ENCODE measurements at regions not wholly inside any gene's neighbourhood (a gene's known extent, or its start where the extent isn't known, plus 50 kb on each side); places are given as distances from the start of the nearest gene placed in this dataset.

DNA sequence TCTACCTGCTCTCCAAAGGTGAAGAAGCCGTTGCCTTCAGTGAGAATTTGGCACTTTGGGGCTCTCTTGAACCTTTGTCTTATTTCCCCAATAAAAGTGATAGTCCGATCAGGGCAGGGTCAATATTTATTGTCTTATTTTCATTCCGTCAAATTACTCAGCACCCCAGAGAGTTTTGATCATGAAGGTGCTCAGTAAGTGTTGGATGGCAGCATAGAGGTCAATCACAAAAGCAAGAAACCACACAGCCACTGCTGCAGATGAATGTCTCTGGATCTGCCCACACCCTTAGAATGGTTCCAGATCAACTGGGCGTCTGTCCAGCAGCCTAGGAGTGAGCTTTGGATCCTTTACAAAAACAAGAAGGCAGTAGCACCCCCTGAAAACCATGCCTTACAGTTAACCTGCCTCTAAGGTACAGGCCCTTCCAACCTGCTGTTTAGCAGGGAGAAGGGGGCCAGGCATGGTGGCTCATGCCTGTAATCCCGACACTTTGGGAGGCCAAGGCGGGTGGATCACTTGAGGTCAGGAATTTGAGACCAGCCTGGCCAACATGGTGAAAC is 97.3 kb downstream of the PSMG1 start:
- H3K27ac ChIP-seq: peak overlapping the region; percentile 54 to 97

DNA sequence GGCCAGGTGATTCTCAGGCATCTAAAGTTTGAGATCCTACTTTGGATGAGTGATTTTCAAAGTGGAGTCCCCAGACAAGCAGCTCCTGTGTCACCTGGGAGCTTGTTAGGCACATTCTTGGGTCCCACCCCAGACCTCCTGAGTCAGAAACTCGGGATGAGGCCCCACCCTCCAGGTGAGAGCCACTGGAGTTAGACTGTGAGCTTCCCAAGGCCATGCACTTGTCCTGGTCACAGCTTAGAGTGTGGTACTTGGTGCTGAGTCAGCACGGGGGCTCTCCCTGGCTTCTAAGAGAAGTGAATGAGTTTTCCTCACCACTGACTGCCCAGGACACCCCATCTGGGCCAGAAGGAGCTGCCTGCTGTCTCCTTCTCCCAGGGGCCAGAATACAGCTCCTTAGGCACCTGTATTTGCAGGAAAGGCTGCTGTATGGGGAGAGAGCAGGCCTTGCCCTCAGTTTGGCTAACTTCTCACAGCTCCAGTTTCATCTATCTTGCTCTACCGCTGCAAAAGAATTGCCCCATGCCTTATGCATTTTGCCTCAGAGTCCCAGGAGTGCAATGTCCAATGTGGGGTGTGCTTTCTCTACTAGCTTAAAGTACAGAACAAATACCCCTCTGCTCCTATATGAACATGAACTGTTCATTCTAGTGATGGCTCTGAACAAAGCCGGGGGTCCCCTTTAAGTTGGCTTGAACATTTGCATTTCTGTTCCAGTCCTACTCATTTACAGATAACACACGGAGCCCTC is 98.1 kb downstream of the PSMG1 start:
- Histone ChIP-seq H3K9me3 (no peaks in the 10 kb centered on the region), H3K27me3 (no peaks in the 10 kb centered on the region), H3K4me1 (peaks cover 20 to 40% of the 10 kb centered on the region in 2 donors), H3K4me3 (no peak overlapping the region), H3K36me3 (no peaks in the 10 kb centered on the region), H3K27ac (peak overlapping the region; percentile 54 to 97)
- intact Hi-C loops (cut with DNase I): loop anchor here (5.0 kb wide), 5 partner anchors 37 to 353 kb away; no protein-coding TSS in a partner anchor
- peak in 1 of 2 donors; percentile 64 for DNase-seq (ENCODE audit: low spot score in 2 of 2)
- TF ChIP-seq, protein P1, sequence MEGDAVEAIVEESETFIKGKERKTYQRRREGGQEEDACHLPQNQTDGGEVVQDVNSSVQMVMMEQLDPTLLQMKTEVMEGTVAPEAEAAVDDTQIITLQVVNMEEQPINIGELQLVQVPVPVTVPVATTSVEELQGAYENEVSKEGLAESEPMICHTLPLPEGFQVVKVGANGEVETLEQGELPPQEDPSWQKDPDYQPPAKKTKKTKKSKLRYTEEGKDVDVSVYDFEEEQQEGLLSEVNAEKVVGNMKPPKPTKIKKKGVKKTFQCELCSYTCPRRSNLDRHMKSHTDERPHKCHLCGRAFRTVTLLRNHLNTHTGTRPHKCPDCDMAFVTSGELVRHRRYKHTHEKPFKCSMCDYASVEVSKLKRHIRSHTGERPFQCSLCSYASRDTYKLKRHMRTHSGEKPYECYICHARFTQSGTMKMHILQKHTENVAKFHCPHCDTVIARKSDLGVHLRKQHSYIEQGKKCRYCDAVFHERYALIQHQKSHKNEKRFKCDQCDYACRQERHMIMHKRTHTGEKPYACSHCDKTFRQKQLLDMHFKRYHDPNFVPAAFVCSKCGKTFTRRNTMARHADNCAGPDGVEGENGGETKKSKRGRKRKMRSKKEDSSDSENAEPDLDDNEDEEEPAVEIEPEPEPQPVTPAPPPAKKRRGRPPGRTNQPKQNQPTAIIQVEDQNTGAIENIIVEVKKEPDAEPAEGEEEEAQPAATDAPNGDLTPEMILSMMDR (IDR thresholded peaks at IDR 0.05): no peak

More for the DNA sequence above, 97.3 kb downstream of the PSMG1 start:
- peak in 1 of 2 donors; percentile 63 for DNase-seq (ENCODE audit: low spot score in 2 of 2)
- intact Hi-C loops (cut with DNase I): loop anchor here (2.0 to 5.0 kb wide), 6 partner anchors 36 to 354 kb away; partner anchors contain the start of gene ETS2
- Histone ChIP-seq H3K4me3 (no peak overlapping the region), H3K27me3 (no peaks in the 10 kb centered on the region), H3K36me3 (no peaks in the 10 kb centered on the region), H3K9me3 (no peaks in the 10 kb centered on the region), H3K4me1 (peaks cover 20 to 41% of the 10 kb centered on the region in 2 donors)
- TF ChIP-seq, protein P1 (IDR thresholded peaks at IDR 0.05): no peak

DNA sequence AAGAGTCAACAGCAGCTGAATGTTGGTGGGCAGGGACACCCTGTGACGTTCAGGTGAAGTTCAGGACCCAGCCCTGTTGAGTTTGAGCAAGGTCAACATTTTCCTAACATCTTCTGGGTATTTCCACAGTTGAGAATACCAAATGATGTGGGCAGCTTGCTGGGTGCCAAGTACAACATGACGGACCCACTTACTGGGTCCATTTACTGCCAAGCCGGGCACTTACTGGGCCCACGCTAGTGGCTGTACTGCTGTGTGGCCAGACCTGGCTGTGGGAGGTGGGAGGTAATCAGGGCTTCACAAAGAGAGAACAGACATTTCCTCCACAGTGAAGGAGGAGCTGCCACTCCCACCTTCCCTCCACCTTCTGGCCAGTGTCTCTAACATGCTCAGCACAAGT is 99.2 kb downstream of the PSMG1 start:
- H3K27me3 ChIP-seq: no peaks in the 10 kb centered on the region
- no peaks in the 10 kb centered on the region for H3K9me3 ChIP-seq
- TF ChIP-seq, protein P1 (IDR thresholded peaks at IDR 0.05): no peak
- H3K36me3 ChIP-seq: no peaks in the 10 kb centered on the region
- intact Hi-C loops (cut with DNase I): no loop called here
- peaks cover 20 to 33% of the 10 kb centered on the region in 2 donors for H3K4me1 ChIP-seq
- peak in 1 of 2 donors; percentile 55 for DNase-seq (ENCODE audit: low spot score in 2 of 2)
- peak overlapping the region; percentile 54 to 97 for H3K27ac ChIP-seq
- no peak overlapping the region for H3K4me3 ChIP-seq

DNA sequence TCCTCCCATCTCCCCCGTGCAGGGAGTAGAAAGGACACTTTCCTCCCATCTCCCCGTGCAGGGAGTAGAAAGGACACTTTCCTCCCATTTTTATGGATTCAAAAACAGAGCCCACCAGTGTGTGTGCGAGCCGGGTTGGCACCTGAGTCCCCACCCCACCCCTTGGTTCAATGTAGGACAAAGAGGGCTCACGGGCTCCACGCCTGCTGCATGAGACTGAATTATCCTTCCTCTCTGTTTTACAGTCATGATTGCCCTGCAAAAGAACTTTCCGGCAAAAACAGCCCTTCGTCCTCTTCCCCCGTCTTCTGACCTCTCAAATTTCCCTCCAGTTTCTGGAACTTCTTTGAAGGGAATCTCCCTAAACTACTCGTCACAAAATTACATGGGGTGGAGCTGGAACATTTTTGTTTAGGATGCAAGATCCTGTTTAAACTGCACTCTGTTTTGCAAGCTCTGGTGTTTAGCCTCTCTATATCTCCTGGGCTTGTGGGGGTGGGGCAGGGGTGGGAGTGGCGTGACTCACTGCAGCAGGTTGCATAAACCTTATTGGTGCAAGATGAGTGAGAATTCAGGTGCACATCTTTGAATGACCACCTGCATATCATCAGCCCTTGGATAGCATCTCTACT is 99.8 kb downstream of the PSMG1 start:
- H3K4me1 ChIP-seq: peaks cover 16 to 28% of the 10 kb centered on the region in 2 donors
- peak in 1 of 2 donors; percentile 74 for DNase-seq (ENCODE audit: low spot score in 2 of 2)
- H3K9me3 ChIP-seq: no peaks in the 10 kb centered on the region
- TF ChIP-seq, protein P1 (IDR thresholded peaks at IDR 0.05): no peak
- H3K27ac ChIP-seq: peak overlapping the region; percentile 27 to 54
- H3K36me3 ChIP-seq: no peaks in the 10 kb centered on the region
- no peaks in the 10 kb centered on the region for H3K27me3 ChIP-seq
- intact Hi-C loops (cut with DNase I): loop anchor here (2.0 kb wide), 1 partner anchor 61 kb away; no protein-coding TSS in a partner anchor
- peak overlapping the region in 1 of 2 donors; percentile 34 for H3K4me3 ChIP-seq

DNA sequence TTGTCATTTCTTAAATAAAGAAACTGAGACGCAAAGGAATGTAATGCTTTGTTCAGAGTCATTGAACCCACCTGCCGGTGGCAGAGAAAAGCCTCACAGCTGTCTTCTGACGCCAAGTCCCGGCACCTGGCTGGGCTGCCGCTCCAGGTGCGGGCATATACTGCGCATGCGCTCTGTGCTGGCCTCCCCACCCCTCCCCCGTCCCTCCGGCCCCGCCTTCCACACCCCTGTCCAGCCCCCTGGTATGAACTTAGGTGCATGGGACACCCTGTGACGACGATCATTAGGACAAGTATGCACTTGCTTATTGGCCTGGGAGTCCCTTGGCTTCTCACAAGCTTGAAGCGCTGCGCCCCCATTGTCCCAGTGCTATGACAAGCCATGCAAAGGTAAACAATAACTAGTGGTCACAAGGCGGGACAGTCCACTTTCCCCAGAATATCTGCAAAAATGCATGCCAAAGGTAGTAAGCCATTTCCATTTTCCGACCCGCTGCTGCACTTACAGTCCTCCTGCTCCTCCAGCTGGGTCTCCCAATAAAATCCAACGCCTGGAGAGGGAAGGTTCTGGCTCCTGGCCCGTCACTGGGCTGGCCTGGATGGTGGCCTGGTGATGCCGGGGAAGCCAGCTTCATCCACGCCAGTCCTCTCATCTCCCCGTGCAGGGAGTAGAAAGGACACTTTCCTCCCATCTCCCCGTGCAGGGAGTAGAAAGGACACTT is 100.4 kb downstream of the PSMG1 start:
- intact Hi-C loops (cut with DNase I): loop anchor here (2.0 kb wide), 1 partner anchor 60 kb away; no protein-coding TSS in a partner anchor
- H3K9me3 ChIP-seq: no peaks in the 10 kb centered on the region
- no peaks in the 10 kb centered on the region for H3K36me3 ChIP-seq
- peak in 1 of 2 donors; percentile 71 for DNase-seq (ENCODE audit: low spot score in 2 of 2)
- peaks cover 12 to 24% of the 10 kb centered on the region in 2 donors for H3K4me1 ChIP-seq
- H3K4me3 ChIP-seq: peak overlapping the region; percentile 4 to 34
- H3K27me3 ChIP-seq: no peaks in the 10 kb centered on the region
- peak overlapping the region; percentile 27 to 54 for H3K27ac ChIP-seq
- TF ChIP-seq, protein P1 (IDR thresholded peaks at IDR 0.05): no peak
